ENCODE measurements at regions not wholly inside any gene's neighbourhood (a gene's known extent, or its start where the extent isn't known, plus 50 kb on each side); places are given as distances from the start of the nearest gene placed in this dataset.

GRCh38 chr5:117186751-117187150 is 612.1 kb upstream of the SEMA6A start:
- CTCF ChIA-PET = no interaction called here
- dilution Hi-C loops (cut with MboI; ENCODE audit: extremely low pct_ligation_motif_present, low sequenced_read_pairs) (no loop called here), intact Hi-C loops (cut with micrococcal nuclease) (no loop called here)
- H3K36me3 ChIP-seq (ENCODE audit: control insufficient read depth in 2 of 2, extremely low read depth in 1 of 2, insufficient read depth in 2 of 2, low read length in 2 of 2) = no peaks in the 10 kb centered on the region
- H3K79me2 ChIP-seq (ENCODE audit: control insufficient read depth, insufficient read depth, low read length) = no peaks in the 10 kb centered on the region
- H3K9me3 ChIP-seq (replicated peaks; ENCODE audit: control insufficient read depth, insufficient read depth, low read length) = no peaks in the 10 kb centered on the region
- H4K20me1 ChIP-seq (replicated peaks; ENCODE audit: control insufficient read depth, extremely low read depth, insufficient read depth, low read length) = no peaks in the 10 kb centered on the region
- no peak overlapping the region for H3K9ac ChIP-seq (replicated peaks; ENCODE audit: extremely low read depth, insufficient read depth, low read length)
- H3K4me1 ChIP-seq (ENCODE audit: control insufficient read depth, extremely low read depth, insufficient read depth, low read length) = no peaks in the 10 kb centered on the region
- POLR2A ChIA-PET = no interaction called here
- no peak overlapping the region for H3K27ac ChIP-seq (ENCODE audit: insufficient read depth, low read depth, low read length)
- no peak overlapping the region for H2AFZ ChIP-seq (ENCODE audit: low read depth, low read length)
- DNase-seq (ENCODE audit: low read depth, low spot score) (no peak), FAIRE-seq (no peak)
- no TSS peak for BruUV-seq (replicated peaks)
- H3K4me3 ChIP-seq (replicated peaks in 1 of 3; ENCODE audit: insufficient read depth in 1 of 3, low read depth in 1 of 3, low read length in 3 of 3) = no peak overlapping the region
- no peaks in the 10 kb centered on the region for H3K9me1 ChIP-seq (replicated peaks; ENCODE audit: control insufficient read depth, extremely low read depth, insufficient read depth, low read length)
- no peak overlapping the region for H3K4me2 ChIP-seq (ENCODE audit: insufficient read depth, low read length)
- TF ChIP-seq FOS (IDR thresholded peaks at IDR 0.05; ENCODE audit: borderline replicate concordance, insufficient read depth, low read length) (no peak), GATA2 (IDR thresholded peaks at IDR 0.05; ENCODE audit: insufficient read depth, insufficient read length, low read depth, low read length) (no peak), POLR2AphosphoS5 (IDR thresholded peaks at IDR 0.05; ENCODE audit: insufficient read depth, low read depth, low read length) (no peak), JUN (IDR thresholded peaks at IDR 0.05; ENCODE audit: borderline replicate concordance, insufficient read depth, insufficient read length, low read depth) (no peak), CTCF (IDR thresholded peaks at IDR 0.05; ENCODE audit: extremely low read depth in 1 of 2, insufficient read depth in 1 of 2, low read depth in 1 of 2, low read length in 2 of 2) (no peak), EZH2 (IDR thresholded peaks at IDR 0.05; ENCODE audit: borderline replicate concordance, low read depth, low read length, severe bottlenecking) (no peak), MAX (IDR thresholded peaks at IDR 0.05; ENCODE audit: insufficient read depth, insufficient read length) (no peak), MYC (IDR thresholded peaks at IDR 0.05; ENCODE audit: low read depth, low read length) (no peak), POLR2A (IDR thresholded peaks at IDR 0.05; ENCODE audit: low read depth, low read length) (no peak)
- no peaks in the 10 kb centered on the region for H3K27me3 ChIP-seq (ENCODE audit: control insufficient read depth in 2 of 2, insufficient read depth in 2 of 2, low read length in 2 of 2)
